HG02642 (cell line): ENCODE measurements at regions not wholly inside any gene's neighbourhood (a gene's known extent, or its start where the extent isn't known, plus 50 kb on each side); places are given as distances from the start of the nearest gene placed in this dataset.
"Not testable (repeated sequence)": the region's sequence is repeated elsewhere in the genome, so short reads cannot be mapped to it uniquely, and the experiment has no call there.

Experiments
- ATAC-seq: cut with Tn5 transposase; IDR thresholded peaks from one replicate; pipeline ENCODE4 v1.9.1; 2021; ENCODE audit warnings: mild to moderate bottlenecking; ENCODE audit not compliant: unreplicated experiment, poor library complexity

GRCh38 chr7:81491573-81491972 is 278.3 kb downstream of the HGF start:
- no peak for ATAC-seq

GRCh38 chr7:81488210-81488609 is 281.6 kb downstream of the HGF start:
- ATAC-seq, result no peak

- no peak for ATAC-seq
Measured at GRCh38 chr7:81487516-81487915, 282.3 kb downstream of the HGF start.

- ATAC-seq, result no peak
Measured at GRCh38 chr7:81484261-81484660, 285.6 kb downstream of the HGF start.

GRCh38 chr7:81482600-81483186 is 287.2 kb downstream of the HGF start:
- ATAC-seq, result no peak

- no peak for ATAC-seq
Measured at GRCh38 chr7:81478664-81479063, 291.2 kb downstream of the HGF start.

- not testable (repeated sequence) for ATAC-seq
Measured at GRCh38 chr7:81478201-81478600, 291.6 kb downstream of the HGF start.

- ATAC-seq, result no peak
Measured at GRCh38 chr7:81473236-81473635, 296.6 kb downstream of the HGF start.

- no peak for ATAC-seq
Measured at GRCh38 chr7:81470724-81471379, 299.0 kb downstream of the HGF start.

- peak; percentile 61 for ATAC-seq
Measured at GRCh38 chr7:81469869-81470723, 299.8 kb downstream of the HGF start.

- ATAC-seq, result no peak
Measured at GRCh38 chr7:81469153-81469868, 300.5 kb downstream of the HGF start.

- ATAC-seq, result no peak
Measured at GRCh38 chr7:81468526-81468925, 301.3 kb downstream of the HGF start.

GRCh38 chr7:81467964-81468363 is 301.9 kb downstream of the HGF start:
- ATAC-seq, result no peak

GRCh38 chr7:81462672-81463071 is 307.2 kb downstream of the HGF start:
- ATAC-seq, result no peak

GRCh38 chr7:81460250-81461045 is 309.4 kb downstream of the HGF start:
- no peak for ATAC-seq

- ATAC-seq, result no peak
Measured at GRCh38 chr7:81459485-81459884, 310.4 kb downstream of the HGF start.

- ATAC-seq, result no peak
Measured at GRCh38 chr7:81457852-81458522, 311.9 kb downstream of the HGF start.

- ATAC-seq, result not testable (repeated sequence)
Measured at GRCh38 chr7:81453770-81454169, 316.1 kb downstream of the HGF start.

GRCh38 chr7:81449105-81449504 is 320.7 kb downstream of the HGF start:
- no peak for ATAC-seq
